Keratinocyte (primary cell): ENCODE measurements at regions not wholly inside any gene's neighbourhood (a gene's known extent, or its start where the extent isn't known, plus 50 kb on each side); places are given as distances from the start of the nearest gene placed in this dataset.

ENCODE experiments used
- DNase-seq: peaks from one replicate; pipeline ENCODE4 v3.0.0-alpha.2; 2011; ENCODE audit warnings: low read depth, missing footprints, low spot score
- FAIRE-seq: peaks from 2 replicates; lab custom pipeline; 2011; peaks lifted over from hg19 to GRCh38; lab: Jason Lieb, UNC
- H2AFZ ChIP-seq: 2 replicates; pipeline ENCODE4 v1.6.0; 2012; ENCODE audit warnings: low read length, control low read depth, inconsistent platforms; ENCODE audit not compliant: control insufficient read depth
- H3K27ac ChIP-seq: 2 replicates; pipeline ENCODE4 v1.5.1; 2011; ENCODE audit warnings: low read length; ENCODE audit not compliant: control insufficient read depth, insufficient read depth
- H3K27me3 ChIP-seq: 3 replicates; pipeline ENCODE4 v1.6.0; 2011; ENCODE audit warnings: low read length; ENCODE audit not compliant: control insufficient read depth, insufficient read depth; ENCODE audit errors: extremely low read depth
- H3K36me3 ChIP-seq, 2 experiments: 2 replicates in 1 of 2; 3 replicates in 1 of 2; pipeline ENCODE4 v1.5.1; 2011; ENCODE audit warnings: low read length in 2 of 2, mild to moderate bottlenecking in 1 of 2; ENCODE audit not compliant: control insufficient read depth in 2 of 2, insufficient read depth in 2 of 2; ENCODE audit errors: extremely low read depth in 1 of 2
- H3K4me1 ChIP-seq: 3 replicates; pipeline ENCODE4 v1.5.1; 2011; ENCODE audit warnings: low read length; ENCODE audit not compliant: control insufficient read depth, insufficient read depth; ENCODE audit errors: extremely low read depth
- H3K4me2 ChIP-seq: 3 replicates; pipeline ENCODE4 v1.6.0; 2011; ENCODE audit warnings: low read depth, low read length; ENCODE audit not compliant: control insufficient read depth, insufficient read depth; ENCODE audit errors: extremely low read depth
- H3K4me3 ChIP-seq, 3 experiments: fragments of 200-600 bp in 1 of 3; sonication (generic) in 1 of 3; 2 replicates in 2 of 3; 3 replicates in 1 of 3; pipeline ENCODE4 v1.5.1; 2011 to 2016; ENCODE audit warnings: low read length in 3 of 3, mild to moderate bottlenecking in 3 of 3, control low read depth in 2 of 3, inconsistent platforms in 1 of 3, low read depth in 1 of 3, mixed read lengths in 1 of 3, mixed run types in 1 of 3, moderate library complexity in 1 of 3; ENCODE audit not compliant: control insufficient read depth in 2 of 3, insufficient read depth in 2 of 3; ENCODE audit errors: extremely low read depth in 1 of 3
- H3K79me2 ChIP-seq: 2 replicates; pipeline ENCODE4 v1.6.0; 2012; ENCODE audit warnings: low read length; ENCODE audit not compliant: control insufficient read depth, insufficient read depth
- H3K9ac ChIP-seq: 3 replicates; pipeline ENCODE4 v1.6.0; 2011; ENCODE audit warnings: low read length; ENCODE audit not compliant: control insufficient read depth, insufficient read depth; ENCODE audit errors: extremely low read depth
- H3K9me1 ChIP-seq: 3 replicates; pipeline ENCODE4 v1.6.0; 2011; ENCODE audit warnings: low read length; ENCODE audit not compliant: control insufficient read depth, insufficient read depth; ENCODE audit errors: extremely low read depth
- H3K9me3 ChIP-seq: 2 replicates; pipeline ENCODE4 v1.5.1; 2012; ENCODE audit warnings: low read depth, low read length; ENCODE audit not compliant: control insufficient read depth
- H4K20me1 ChIP-seq: 3 replicates; pipeline ENCODE4 v1.6.0; 2011; ENCODE audit warnings: low read length; ENCODE audit not compliant: control insufficient read depth, insufficient read depth; ENCODE audit errors: extremely low read depth
- EZH2 ChIP-seq: IDR thresholded peaks from one replicate; pipeline ENCODE4 v1.6.1; 2012; ENCODE audit warnings: inconsistent platforms, mild to moderate bottlenecking, low read length, moderate library complexity
- dilution Hi-C: fragments of 300-500 bp; cut with MboI; formaldehyde crosslinking; loops from one replicate; pipeline ENCODE4 v1.7.0; 2020; ENCODE audit warnings: low sequenced_read_pairs; ENCODE audit not compliant: extremely low pct_ligation_motif_present
- TF ChIP-seq, protein P1 (sequence below), 3 experiments: IDR thresholded peaks in 1 of 3; conservative IDR thresholded peaks in 1 of 3; optimal IDR thresholded peaks in 1 of 3; 2 replicates in 2 of 3; 3 replicates in 1 of 3; pipeline versions ENCODE3 to v1.5.1; 2011; ENCODE audit warnings: low read length in 3 of 3, mild to moderate bottlenecking in 3 of 3, moderate library complexity in 2 of 3, control low read depth in 1 of 3, inconsistent platforms in 1 of 3; ENCODE audit not compliant: insufficient read depth in 2 of 3; ENCODE audit errors: extremely low read depth in 1 of 3

DNA sequence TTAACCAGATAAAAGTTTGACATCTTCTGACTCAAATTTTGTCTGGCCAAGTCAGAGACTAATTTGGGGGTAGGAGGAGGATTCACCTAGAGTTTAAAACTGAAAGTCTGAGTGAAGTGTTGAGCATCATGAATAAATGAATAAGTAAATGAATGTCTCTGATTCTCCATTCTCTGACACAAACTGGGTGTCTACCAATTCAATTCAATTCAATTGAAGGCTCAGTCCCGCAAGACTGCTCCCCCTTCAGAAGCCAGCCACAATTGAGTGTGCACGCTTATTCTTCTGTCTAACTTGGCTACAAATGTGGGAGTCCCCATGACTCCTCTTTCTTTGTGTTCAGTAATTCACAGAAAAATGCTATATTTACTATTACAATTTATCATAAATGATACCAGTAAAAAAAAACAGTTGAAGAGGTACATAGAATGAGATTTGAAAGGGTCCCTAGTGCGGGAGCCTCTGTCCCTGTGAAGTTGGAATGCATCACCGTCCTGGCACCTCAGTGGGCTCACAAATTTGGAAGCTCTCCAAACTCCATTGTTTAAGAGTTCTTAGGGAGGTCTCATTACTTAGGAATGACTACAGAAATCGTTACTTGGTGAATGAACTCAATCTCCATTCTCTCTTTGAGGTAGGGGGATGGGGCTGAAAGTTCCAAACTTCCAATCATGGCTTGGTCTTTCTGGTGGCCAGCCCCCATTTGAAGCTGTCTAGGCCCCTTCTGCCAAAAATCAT lies 243.7 kb upstream of the PHYHIPL start:
- Histone ChIP-seq H3K79me2 (no peaks in the 10 kb centered on the region), H3K27me3 (no peaks in the 10 kb centered on the region), H4K20me1 (no peaks in the 10 kb centered on the region), H3K9me1 (no peaks in the 10 kb centered on the region), H3K4me2 (no peak overlapping the region), H3K36me3 (no peaks in the 10 kb centered on the region), H3K9ac (no peak overlapping the region), H3K4me1 (no peaks in the 10 kb centered on the region), H3K9me3 (no peaks in the 10 kb centered on the region), H3K4me3 (no peak overlapping the region), H3K27ac (no peak overlapping the region), H2AFZ (no peak overlapping the region)
- FAIRE-seq (no peak), DNase-seq (no peak)
- dilution Hi-C loops, result no loop called here
- TF ChIP-seq EZH2, result no peak
- TF ChIP-seq, protein P1, sequence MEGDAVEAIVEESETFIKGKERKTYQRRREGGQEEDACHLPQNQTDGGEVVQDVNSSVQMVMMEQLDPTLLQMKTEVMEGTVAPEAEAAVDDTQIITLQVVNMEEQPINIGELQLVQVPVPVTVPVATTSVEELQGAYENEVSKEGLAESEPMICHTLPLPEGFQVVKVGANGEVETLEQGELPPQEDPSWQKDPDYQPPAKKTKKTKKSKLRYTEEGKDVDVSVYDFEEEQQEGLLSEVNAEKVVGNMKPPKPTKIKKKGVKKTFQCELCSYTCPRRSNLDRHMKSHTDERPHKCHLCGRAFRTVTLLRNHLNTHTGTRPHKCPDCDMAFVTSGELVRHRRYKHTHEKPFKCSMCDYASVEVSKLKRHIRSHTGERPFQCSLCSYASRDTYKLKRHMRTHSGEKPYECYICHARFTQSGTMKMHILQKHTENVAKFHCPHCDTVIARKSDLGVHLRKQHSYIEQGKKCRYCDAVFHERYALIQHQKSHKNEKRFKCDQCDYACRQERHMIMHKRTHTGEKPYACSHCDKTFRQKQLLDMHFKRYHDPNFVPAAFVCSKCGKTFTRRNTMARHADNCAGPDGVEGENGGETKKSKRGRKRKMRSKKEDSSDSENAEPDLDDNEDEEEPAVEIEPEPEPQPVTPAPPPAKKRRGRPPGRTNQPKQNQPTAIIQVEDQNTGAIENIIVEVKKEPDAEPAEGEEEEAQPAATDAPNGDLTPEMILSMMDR (optimal IDR thresholded peaks at IDR 0.05 in 1 of 3, IDR thresholded peaks at IDR 0.05 in 1 of 3, conservative IDR thresholded peaks at IDR 0.05 in 1 of 3; ENCODE audit: extremely low read depth in 1 of 3, insufficient read depth in 2 of 3, low read length in 3 of 3), result no peak

DNA sequence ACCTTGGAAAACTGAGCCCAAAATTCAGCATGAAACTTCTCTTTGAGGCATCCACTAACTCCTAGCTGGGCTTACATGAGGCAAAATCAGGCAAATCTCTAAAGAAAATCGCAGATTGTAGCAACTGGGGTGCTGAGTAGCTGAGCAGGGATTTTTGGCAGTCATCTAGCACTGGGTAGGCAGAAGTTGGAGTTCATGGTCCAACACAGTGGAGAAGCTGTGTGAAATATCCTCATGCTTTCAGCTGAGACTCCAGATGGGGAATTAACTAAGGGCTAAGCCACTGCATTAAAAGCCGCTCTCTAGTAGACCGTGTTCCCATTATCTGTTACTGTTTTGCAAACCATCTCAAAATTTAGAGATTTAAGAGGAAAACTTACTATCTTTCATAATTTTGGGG lies 240.1 kb upstream of the PHYHIPL start:
- Histone ChIP-seq H3K27me3 (no peaks in the 10 kb centered on the region), H3K36me3 (no peaks in the 10 kb centered on the region), H4K20me1 (no peaks in the 10 kb centered on the region), H3K9ac (no peak overlapping the region), H3K4me1 (no peaks in the 10 kb centered on the region), H3K9me1 (no peaks in the 10 kb centered on the region), H3K27ac (no peak overlapping the region), H3K9me3 (no peaks in the 10 kb centered on the region), H3K79me2 (no peaks in the 10 kb centered on the region), H3K4me3 (no peak overlapping the region), H3K4me2 (no peak overlapping the region), H2AFZ (no peak overlapping the region)
- TF ChIP-seq, protein P1 (optimal IDR thresholded peaks at IDR 0.05 in 1 of 3, IDR thresholded peaks at IDR 0.05 in 1 of 3, conservative IDR thresholded peaks at IDR 0.05 in 1 of 3; ENCODE audit: extremely low read depth in 1 of 3, insufficient read depth in 2 of 3, low read length in 3 of 3), result no peak
- TF ChIP-seq EZH2, result no peak
- FAIRE-seq, result no peak
- DNase-seq, result no peak
- dilution Hi-C loops, result no loop called here
